Neuronal stem cell (in vitro differentiated cells): ENCODE measurements at regions not wholly inside any gene's neighbourhood (a gene's known extent, or its start where the extent isn't known, plus 50 kb on each side); places are given as distances from the start of the nearest gene placed in this dataset.
A peak's percentile ranks its signal among the peaks of the same experiment; 100 is the strongest.

Source experiments
- DNase-seq: peaks from one replicate; pipeline ENCODE4 v3.0.0-alpha.2; 2013; ENCODE audit warnings: low spot score
- H2AFZ ChIP-seq: one replicate; pipeline ENCODE4 v1.6.1; 2013; ENCODE audit warnings: mild to moderate bottlenecking, low read length, inconsistent platforms
- H2AK5ac ChIP-seq: 2 replicates; pipeline ENCODE4 v1.6.1; 2013; ENCODE audit warnings: low read depth, mild to moderate bottlenecking, inconsistent platforms, low read length, moderate library complexity, mixed read lengths
- H2BK120ac ChIP-seq: 2 replicates; pipeline ENCODE4 v1.6.1; 2013; ENCODE audit warnings: low read depth, mild to moderate bottlenecking, inconsistent platforms, low read length, moderate library complexity, mixed read lengths
- H2BK12ac ChIP-seq: one replicate; pipeline ENCODE4 v1.6.1; 2013; ENCODE audit warnings: low read length, inconsistent platforms
- H2BK15ac ChIP-seq: 2 replicates; pipeline ENCODE4 v1.6.1; 2013; ENCODE audit warnings: mild to moderate bottlenecking, low read length, inconsistent platforms, mixed read lengths
- H2BK5ac ChIP-seq: one replicate; pipeline ENCODE4 v1.6.1; 2013; ENCODE audit warnings: inconsistent platforms, mild to moderate bottlenecking, low read length, moderate library complexity
- H3K14ac ChIP-seq: one replicate; pipeline ENCODE4 v1.6.1; 2013; ENCODE audit warnings: low read length, inconsistent platforms
- H3K18ac ChIP-seq: 2 replicates; pipeline ENCODE4 v1.6.1; 2013; ENCODE audit warnings: low read length, inconsistent platforms
- H3K23ac ChIP-seq: 2 replicates; pipeline ENCODE4 v1.6.1; 2013; ENCODE audit warnings: low read depth, mild to moderate bottlenecking, mixed read lengths, low read length, inconsistent platforms; ENCODE audit not compliant: poor library complexity
- H3K27ac ChIP-seq: replicated peaks from 3 replicates; pipeline ENCODE4 v1.5.1; 2013; ENCODE audit warnings: low read length, inconsistent platforms
- H3K27me3 ChIP-seq, 3 experiments: 2 replicates each; pipeline ENCODE4 v1.6.1; 2013; ENCODE audit warnings: low read length in 3 of 3, mild to moderate bottlenecking in 2 of 3, inconsistent platforms in 1 of 3, low read depth in 1 of 3, mixed read lengths in 1 of 3, moderate library complexity in 1 of 3; ENCODE audit not compliant: control insufficient read depth in 3 of 3, insufficient read depth in 3 of 3
- H3K36me3 ChIP-seq, 2 donors: replicated peaks in 1 of 2; 2 replicates each; pipeline ENCODE4 v1.6.1; 2013; ENCODE audit warnings: low read length in 2 of 2; ENCODE audit not compliant: control insufficient read depth in 2 of 2, insufficient read depth in 2 of 2
- H3K4ac ChIP-seq: 2 replicates; pipeline ENCODE4 v1.6.1; 2013; ENCODE audit warnings: inconsistent platforms, mild to moderate bottlenecking, low read length, moderate library complexity
- H3K4me1 ChIP-seq, 2 donors: 1 replicate in 1 of 2; 2 replicates in 1 of 2; pipeline ENCODE4 v1.6.1; 2013; ENCODE audit warnings: low read length in 2 of 2, low read depth in 1 of 2; ENCODE audit not compliant: control insufficient read depth in 2 of 2, insufficient read depth in 1 of 2
- H3K4me2 ChIP-seq: one replicate; pipeline ENCODE4 v1.6.1; 2013; ENCODE audit warnings: mild to moderate bottlenecking, low read length, inconsistent platforms; ENCODE audit not compliant: insufficient read depth, poor library complexity, severe bottlenecking
- H3K4me3 ChIP-seq, 2 donors: 2 replicates each; pipeline ENCODE4 v1.5.1; 2013; ENCODE audit warnings: low read length in 2 of 2, mild to moderate bottlenecking in 2 of 2, inconsistent platforms in 1 of 2, moderate library complexity in 1 of 2
- H3K79me1 ChIP-seq: one replicate; pipeline ENCODE4 v1.6.1; 2013; ENCODE audit warnings: low read depth, mild to moderate bottlenecking, inconsistent platforms, low read length, moderate library complexity
- H3K9ac ChIP-seq: one replicate; pipeline ENCODE4 v1.6.1; 2013; ENCODE audit warnings: mild to moderate bottlenecking, low read depth, low read length, inconsistent platforms; ENCODE audit not compliant: poor library complexity
- H3K9me3 ChIP-seq, 2 donors: replicated peaks in 1 of 2; 2 replicates each; pipeline versions ENCODE3 to v1.6.1; 2013; ENCODE audit warnings: low read length in 2 of 2, mild to moderate bottlenecking in 2 of 2, inconsistent platforms in 1 of 2, low read depth in 1 of 2, mixed read lengths in 1 of 2, moderate library complexity in 1 of 2; ENCODE audit not compliant: control insufficient read depth in 2 of 2, insufficient read depth in 1 of 2
- H4K8ac ChIP-seq: one replicate; pipeline ENCODE4 v1.6.1; 2013; ENCODE audit warnings: low read depth, mild to moderate bottlenecking, inconsistent platforms, low read length, moderate library complexity
- H4K91ac ChIP-seq: one replicate; pipeline ENCODE4 v1.6.1; 2013; ENCODE audit warnings: low read length, low read depth, mild to moderate bottlenecking, inconsistent platforms; ENCODE audit not compliant: poor library complexity
- WGBS, 2 donors: extraction: QIAGEN DNeasy Blood & Tissue Kit; methylation state at CpG; one replicate each; pipeline ENCODE4 v1.1.7; 2013; ENCODE audit warnings: missing lambda C conversion rate in 2 of 2, mixed read lengths in 1 of 2; ENCODE audit not compliant: insufficient read length in 2 of 2, insufficient replicate concordance in 1 of 2; ENCODE audit errors: extremely low coverage in 2 of 2; 5-methylcytosine and 5-hydroxymethylcytosine counted together

DNA sequence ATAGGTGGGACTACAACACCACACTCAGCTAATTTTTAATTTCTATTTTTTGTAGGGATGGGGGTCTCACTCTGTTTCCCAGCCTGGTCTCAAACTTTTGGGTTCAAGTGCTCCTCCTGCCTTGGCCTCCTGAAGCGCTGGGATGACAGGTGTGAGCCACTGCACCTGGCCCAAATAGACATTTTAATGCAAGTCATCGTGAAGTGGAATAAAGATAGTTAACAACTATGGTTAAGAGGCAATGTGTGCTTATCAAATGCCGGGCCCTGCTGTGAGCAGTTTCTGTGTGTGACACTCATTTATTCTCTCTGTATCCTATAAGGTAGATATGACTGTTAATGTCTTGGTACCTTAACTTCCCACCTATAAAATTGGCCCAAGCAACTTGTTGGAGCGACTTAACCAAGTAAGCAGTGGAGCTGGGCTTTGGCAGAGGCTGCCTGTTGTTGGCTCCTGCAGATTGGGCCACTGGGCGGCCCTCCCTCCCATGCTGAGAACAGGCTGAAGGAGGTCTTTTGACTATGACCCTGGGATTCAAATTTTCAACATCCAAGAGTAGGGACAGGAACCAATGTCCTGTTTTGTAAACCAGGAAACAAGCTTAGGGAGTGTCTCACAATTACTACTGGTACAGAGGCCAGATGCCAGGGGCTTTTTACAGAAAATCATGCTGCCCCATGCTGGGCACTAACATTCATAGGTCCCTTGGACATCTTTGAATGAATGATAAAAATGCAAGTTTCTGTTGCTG, 450.7 kb downstream of the TSHZ3 start:
- no peak overlapping the region for H3K18ac ChIP-seq
- no peak overlapping the region for H2BK15ac ChIP-seq
- H3K36me3 ChIP-seq = no peaks in the 10 kb centered on the region
- H3K4me2 ChIP-seq = no peak overlapping the region
- no peak overlapping the region for H3K4me3 ChIP-seq
- no peak overlapping the region for H4K8ac ChIP-seq
- H2AK5ac ChIP-seq = no peak overlapping the region
- H2BK120ac ChIP-seq = no peak overlapping the region
- no peak overlapping the region for H3K4ac ChIP-seq
- WGBS, 2 donors = no CpG with 5 or more reads among the region's 5 CpGs
- H2AFZ ChIP-seq = no peak overlapping the region
- no peak overlapping the region for H3K14ac ChIP-seq
- H3K27me3 ChIP-seq = no peaks in the 10 kb centered on the region
- H4K91ac ChIP-seq = no peak overlapping the region
- H3K9ac ChIP-seq = no peak overlapping the region
- H2BK12ac ChIP-seq = no peak overlapping the region
- no peak overlapping the region for H3K27ac ChIP-seq
- H3K79me1 ChIP-seq = no peaks in the 10 kb centered on the region
- no peak overlapping the region for H3K23ac ChIP-seq
- H3K4me1 ChIP-seq = peaks cover 0 to 3% of the 10 kb centered on the region in 2 donors
- no peak overlapping the region for H2BK5ac ChIP-seq
- DNase-seq = no peak
- no peaks in the 10 kb centered on the region for H3K9me3 ChIP-seq

- Histone ChIP-seq H3K4me3 (no peak overlapping the region), H2BK120ac (no peak overlapping the region), H3K9me3 (no peaks in the 10 kb centered on the region), H2BK12ac (no peak overlapping the region), H3K27ac (no peak overlapping the region), H3K4me2 (no peak overlapping the region), H3K4me1 (peaks cover 0 to 3% of the 10 kb centered on the region in 2 donors), H2AK5ac (no peak overlapping the region), H2BK5ac (no peak overlapping the region), H3K4ac (no peak overlapping the region), H3K79me1 (no peaks in the 10 kb centered on the region), H3K36me3 (no peaks in the 10 kb centered on the region), H2AFZ (no peak overlapping the region), H3K27me3 (no peaks in the 10 kb centered on the region), H4K8ac (no peak overlapping the region), H3K14ac (no peak overlapping the region), H4K91ac (no peak overlapping the region), H3K9ac (no peak overlapping the region), H2BK15ac (no peak overlapping the region), H3K18ac (no peak overlapping the region), H3K23ac (no peak overlapping the region)
- no CpG with 5 or more reads among the region's 7 CpGs for WGBS, 2 donors
- no peak for DNase-seq
These were observed 451.7 kb downstream of the TSHZ3 start for GRCh38 chr19:30897553-30897952.

DNA sequence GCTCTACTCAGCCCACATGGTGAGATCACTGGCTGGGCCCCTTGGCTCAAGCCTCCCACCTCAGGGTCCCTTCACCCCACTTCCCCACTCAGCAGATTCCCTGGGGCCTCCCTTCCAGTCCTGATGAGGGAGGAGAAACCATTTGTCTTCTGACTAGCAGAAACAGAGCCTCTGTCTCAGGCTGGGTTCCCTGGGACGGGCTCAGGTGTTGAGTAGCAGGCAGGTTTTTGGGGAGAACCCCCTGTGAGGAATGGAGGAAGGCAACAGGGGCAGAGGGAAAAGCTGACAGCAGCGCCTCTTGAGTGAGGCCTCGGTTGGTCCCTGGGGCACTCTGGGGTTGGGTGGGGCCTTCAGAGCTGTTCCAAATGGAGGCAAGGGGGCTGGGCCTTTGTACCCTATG, 452.2 kb downstream of the TSHZ3 start:
- Histone ChIP-seq H2BK5ac (no peak overlapping the region), H3K9me3 (no peaks in the 10 kb centered on the region), H3K79me1 (no peaks in the 10 kb centered on the region), H3K4me1 (peaks cover 0 to 3% of the 10 kb centered on the region in 2 donors), H3K36me3 (no peaks in the 10 kb centered on the region), H3K9ac (no peak overlapping the region), H3K14ac (no peak overlapping the region), H3K23ac (no peak overlapping the region), H4K91ac (no peak overlapping the region), H3K18ac (peak overlapping the region; percentile 55), H3K27ac (no peak overlapping the region), H2AFZ (no peak overlapping the region), H3K27me3 (no peaks in the 10 kb centered on the region), H3K4me2 (no peak overlapping the region), H4K8ac (no peak overlapping the region), H2BK120ac (no peak overlapping the region), H2BK15ac (no peak overlapping the region), H2BK12ac (no peak overlapping the region), H3K4ac (no peak overlapping the region), H2AK5ac (peak overlapping the region; percentile 19), H3K4me3 (no peak overlapping the region)
- DNase-seq = no peak
- no CpG with 5 or more reads among the region's 3 CpGs for WGBS, 2 donors

GRCh38 chr19:30896554-30896953, 452.7 kb downstream of the TSHZ3 start:
- no CpG with 5 or more reads among the region's 1 CpG for WGBS, 2 donors
- H3K4me3 ChIP-seq = no peak overlapping the region
- H3K9me3 ChIP-seq = no peaks in the 10 kb centered on the region
- peak overlapping the region; percentile 55 for H3K18ac ChIP-seq
- no peak overlapping the region for H2AK5ac ChIP-seq
- no peak overlapping the region for H3K4me2 ChIP-seq
- no peak overlapping the region for H2BK15ac ChIP-seq
- H2BK120ac ChIP-seq = no peak overlapping the region
- H3K4me1 ChIP-seq = peaks cover 0 to 3% of the 10 kb centered on the region in 2 donors
- no peak overlapping the region for H2BK5ac ChIP-seq
- H3K79me1 ChIP-seq = no peaks in the 10 kb centered on the region
- no peak overlapping the region for H4K91ac ChIP-seq
- no peak overlapping the region for H3K9ac ChIP-seq
- H4K8ac ChIP-seq = no peak overlapping the region
- no peak overlapping the region for H2AFZ ChIP-seq
- no peak overlapping the region for H3K4ac ChIP-seq
- no peak overlapping the region for H3K23ac ChIP-seq
- no peaks in the 10 kb centered on the region for H3K27me3 ChIP-seq
- H2BK12ac ChIP-seq = no peak overlapping the region
- DNase-seq = no peak
- no peak overlapping the region for H3K27ac ChIP-seq
- no peak overlapping the region for H3K14ac ChIP-seq
- H3K36me3 ChIP-seq = no peaks in the 10 kb centered on the region
